GM12892 (cell line): ENCODE measurements at regions not wholly inside any gene's neighbourhood (a gene's known extent, or its start where the extent isn't known, plus 50 kb on each side); places are given as distances from the start of the nearest gene placed in this dataset.

Source experiments
- POLR2A ChIP-seq: IDR thresholded peaks from 2 replicates; pipeline ENCODE4 v1.6.1; 2011; ENCODE audit warnings: low read depth, low read length, control low read depth
- POLR2AphosphoS5 ChIP-seq: IDR thresholded peaks from 2 replicates; pipeline ENCODE4 v1.6.1; 2011; ENCODE audit warnings: low read depth, low read length, control low read depth

DNA sequence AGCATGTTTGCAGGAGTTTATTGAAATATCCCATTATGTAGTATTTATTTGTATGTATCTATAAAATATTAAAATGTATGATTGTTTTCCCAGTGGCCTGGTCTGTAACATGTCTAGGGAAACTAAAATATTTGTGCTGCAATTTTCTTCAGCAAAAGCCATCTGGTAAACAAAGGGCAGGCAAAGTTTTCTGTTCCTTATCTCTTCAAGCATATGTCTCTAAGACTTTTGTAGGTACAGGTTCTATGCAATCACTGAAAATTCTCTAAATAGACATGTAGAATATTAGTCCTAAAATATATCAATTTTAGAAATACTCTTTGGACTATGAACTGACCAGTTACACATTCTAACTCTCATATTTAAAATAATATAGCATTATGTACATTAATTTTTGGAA lies 585.8 kb upstream of the RGS18 start:
- TF ChIP-seq POLR2AphosphoS5 = no peak
- TF ChIP-seq POLR2A = no peak
